Uterus (tissue), 2 donors: ENCODE measurements at regions not wholly inside any gene's neighbourhood (a gene's known extent, or its start where the extent isn't known, plus 50 kb on each side); places are given as distances from the start of the nearest gene placed in this dataset.

Experiments used
- CTCF ChIP-seq, 4 experiments: fragments of 200-600 bp in 2 of 4; fragments of 450-650 bp in 2 of 4; sonication (generic) in 2 of 4; IDR thresholded peaks; one replicate each; pipeline ENCODE4 v1.5.1; 2016 to 2019; ENCODE audit warnings: antibody characterized with exemption in 4 of 4, mild to moderate bottlenecking in 2 of 4, moderate library complexity in 1 of 4
- POLR2A ChIP-seq, 2 donors: fragments of 450-650 bp; IDR thresholded peaks; one replicate each; pipeline ENCODE4 v1.6.1; 2016; ENCODE audit warnings: antibody characterized with exemption in 2 of 2, mild to moderate bottlenecking in 1 of 2, moderate library complexity in 1 of 2

GRCh38 chr15:62228604-62229003 is 63.5 kb upstream of the C2CD4B start:
- TF ChIP-seq CTCF (IDR thresholded peaks at IDR 0.05) (no peak), POLR2A (IDR thresholded peaks at IDR 0.05) (no peak)
